GM18858 (cell line): ENCODE measurements at regions not wholly inside any gene's neighbourhood (a gene's known extent, or its start where the extent isn't known, plus 50 kb on each side); places are given as distances from the start of the nearest gene placed in this dataset.

Experiments used
- ATAC-seq: cut with Tn5 transposase; IDR thresholded peaks from one replicate; pipeline ENCODE4 v1.9.1; 2021; ENCODE audit not compliant: unreplicated experiment

GRCh38 chr4:167642250-167642649 lies 408.0 kb upstream of the SPOCK3 start:
- no peak for ATAC-seq

DNA sequence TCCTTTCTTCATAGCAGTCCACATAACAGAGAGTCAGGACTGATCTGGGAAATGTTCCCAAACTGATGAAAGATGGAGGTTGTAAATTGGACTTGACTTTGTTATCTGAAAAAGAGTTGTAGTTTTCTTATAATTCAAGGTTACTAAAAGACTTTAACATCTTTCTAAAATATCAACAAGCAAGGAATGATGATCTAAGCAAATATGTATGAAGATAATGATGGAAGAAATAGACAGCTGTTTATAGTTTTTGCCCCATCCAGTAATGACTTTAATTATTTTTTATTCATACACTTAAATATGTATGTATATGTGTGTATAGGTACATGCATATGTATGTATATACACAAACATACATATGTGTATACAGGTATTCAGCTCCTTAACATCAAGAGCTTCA lies 411.1 kb upstream of the SPOCK3 start:
- ATAC-seq: no peak

DNA sequence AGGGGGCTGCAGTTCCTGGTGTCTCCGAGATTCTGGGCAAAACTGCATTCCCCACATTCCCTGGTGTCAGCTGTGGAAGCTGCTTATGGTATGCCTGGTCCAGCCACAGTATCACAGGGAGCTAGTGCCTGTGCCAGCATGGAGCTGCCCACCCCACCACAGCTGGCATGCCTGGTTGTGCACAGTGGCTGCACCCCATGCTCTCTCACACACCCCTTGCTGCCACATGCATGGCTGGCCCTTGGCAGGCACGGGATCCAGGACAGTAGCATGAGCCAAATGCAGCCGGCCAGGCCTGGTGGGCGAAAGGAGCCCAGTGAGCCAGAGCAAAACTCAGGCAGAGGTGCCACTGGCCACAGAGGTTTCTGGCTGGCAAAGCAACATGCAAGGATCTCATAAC lies 418.0 kb upstream of the SPOCK3 start:
- no peak for ATAC-seq

- ATAC-seq: no peak
Observed at GRCh38 chr4:167688660-167689142, 403.6 kb upstream of the ANXA10 start.

- no peak for ATAC-seq
Observed at GRCh38 chr4:167702391-167702790, 389.9 kb upstream of the ANXA10 start.

DNA sequence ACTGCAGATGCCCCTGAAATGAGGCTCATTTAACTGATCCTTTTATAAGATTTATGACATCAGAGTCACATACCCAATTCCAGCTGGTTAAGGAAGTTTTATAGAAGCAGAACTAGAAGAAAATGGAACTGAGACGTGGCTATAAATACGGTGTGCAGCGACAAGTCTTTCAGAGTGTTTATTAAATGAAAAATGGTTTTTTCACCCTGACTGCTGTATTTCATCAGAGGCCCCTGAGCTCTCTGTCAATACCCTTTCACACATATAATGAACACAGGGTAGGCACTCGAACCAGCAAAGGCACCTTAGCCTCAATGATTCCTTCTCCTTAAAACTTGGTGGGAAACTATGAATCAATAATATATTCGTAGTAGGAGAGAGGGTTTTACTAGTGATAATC lies 380.8 kb upstream of the ANXA10 start:
- no peak for ATAC-seq

DNA sequence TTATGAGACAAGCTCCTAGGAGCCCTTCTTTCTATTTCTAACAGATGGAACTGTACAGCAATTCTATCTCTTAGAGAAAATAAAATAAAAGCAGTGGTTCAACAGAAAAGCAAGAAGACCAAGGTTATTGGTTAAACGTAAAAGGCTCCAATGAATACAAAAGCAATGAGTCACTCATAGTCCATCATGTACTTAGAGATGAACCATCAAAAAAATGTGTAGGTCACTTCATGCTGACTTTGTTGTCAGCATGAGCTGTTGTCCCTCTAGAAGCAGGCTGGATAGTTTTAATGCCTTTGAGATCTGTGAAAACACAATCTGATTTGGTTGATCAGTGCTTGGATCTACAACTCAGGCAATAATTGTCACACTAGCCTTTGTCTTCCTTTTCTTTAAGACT lies 378.6 kb upstream of the ANXA10 start:
- ATAC-seq: no peak

GRCh38 chr4:167715176-167715575 lies 377.2 kb upstream of the ANXA10 start:
- ATAC-seq: no peak

DNA sequence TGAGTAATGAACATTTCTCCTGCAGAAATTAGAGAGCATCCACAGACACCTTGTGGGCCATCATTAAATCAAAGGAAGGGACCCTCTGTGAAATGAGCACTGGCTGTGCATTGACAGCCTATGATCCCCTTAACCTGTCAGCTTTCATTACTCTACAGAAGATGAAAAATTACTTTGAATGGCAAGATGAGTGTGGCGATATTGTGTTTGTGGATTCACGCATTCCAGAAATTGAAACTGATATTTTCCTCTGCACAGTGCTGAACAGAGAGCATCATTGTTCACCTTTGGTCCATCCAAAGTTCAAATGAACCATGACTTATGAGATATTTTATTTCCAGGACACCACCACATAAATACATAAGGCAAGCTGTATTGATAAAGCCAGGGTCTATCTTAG lies 374.8 kb upstream of the ANXA10 start:
- ATAC-seq: no peak

DNA sequence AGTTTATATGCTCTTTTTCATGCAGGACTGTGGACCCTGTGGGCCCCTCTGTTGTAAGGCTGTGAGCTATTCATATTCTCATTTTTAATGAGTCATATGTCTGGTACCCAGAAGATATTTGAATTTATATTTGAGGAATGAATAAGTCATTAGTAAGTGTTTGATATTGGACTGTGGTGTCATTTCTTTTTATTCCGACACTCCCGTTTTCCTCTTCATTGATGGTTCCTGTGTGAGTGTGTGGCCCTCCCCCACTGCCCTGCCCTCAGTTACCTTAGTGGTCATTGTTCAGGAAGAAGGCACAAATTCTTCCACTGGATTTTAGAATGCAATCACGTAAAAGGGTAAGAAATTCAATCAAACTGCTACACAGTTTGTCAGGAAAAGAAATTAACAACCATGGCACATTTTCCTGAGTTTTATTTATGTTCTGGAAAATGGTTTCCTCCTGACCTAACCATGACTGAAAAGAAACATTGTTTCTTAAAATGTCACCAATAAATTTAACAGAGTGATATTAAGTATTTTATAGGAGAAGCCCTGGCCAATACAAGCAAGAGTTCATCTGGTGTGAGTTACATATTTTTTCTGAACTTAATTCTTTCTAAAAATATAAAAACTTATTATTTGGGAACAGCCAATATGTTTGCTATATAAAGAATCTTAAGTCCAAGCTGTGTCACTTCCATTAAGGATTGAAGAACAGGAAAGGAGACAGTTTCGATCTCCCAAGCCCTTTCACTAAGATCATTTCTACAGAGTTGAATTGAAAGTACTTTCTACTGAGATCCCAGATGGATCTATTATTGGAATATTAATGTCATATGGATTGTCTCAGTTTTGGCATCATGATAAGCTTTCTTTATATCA lies 370.5 kb upstream of the ANXA10 start:
- ATAC-seq: no peak

DNA sequence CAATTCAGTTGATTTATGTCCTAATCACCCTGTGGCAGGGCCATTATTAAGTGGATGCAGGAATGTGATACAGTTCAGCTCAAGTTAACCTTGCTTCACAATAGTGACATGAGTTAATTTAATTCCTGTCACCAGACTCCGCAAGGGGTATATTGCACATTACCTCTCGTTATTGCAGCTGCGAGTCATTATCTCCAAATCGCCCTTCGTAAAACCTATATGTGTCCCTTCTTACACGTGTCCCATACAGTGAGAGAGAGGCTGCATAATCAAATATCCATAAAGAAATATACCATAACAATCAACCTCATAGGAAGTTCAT lies 369.9 kb upstream of the ANXA10 start:
- no peak for ATAC-seq

DNA sequence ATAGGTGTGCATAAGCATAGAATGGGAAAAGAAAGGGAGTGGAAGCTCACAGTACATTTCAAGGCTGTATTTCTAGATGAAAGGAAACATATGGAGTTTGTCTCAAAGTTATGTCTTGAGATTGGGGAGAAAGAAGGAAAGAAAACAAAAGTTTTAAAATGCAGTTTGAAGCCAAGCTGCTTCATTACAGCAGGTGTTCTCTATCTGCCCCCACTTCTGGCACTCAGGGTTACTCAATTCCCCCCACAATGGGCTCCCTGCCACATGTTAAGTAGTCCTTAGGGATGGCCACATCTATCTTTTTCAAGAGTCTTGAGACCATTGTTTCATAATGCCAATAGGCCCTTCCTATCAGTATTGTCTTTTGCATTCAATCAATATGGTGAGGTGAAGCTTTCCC lies 367.4 kb upstream of the ANXA10 start:
- ATAC-seq: no peak

DNA sequence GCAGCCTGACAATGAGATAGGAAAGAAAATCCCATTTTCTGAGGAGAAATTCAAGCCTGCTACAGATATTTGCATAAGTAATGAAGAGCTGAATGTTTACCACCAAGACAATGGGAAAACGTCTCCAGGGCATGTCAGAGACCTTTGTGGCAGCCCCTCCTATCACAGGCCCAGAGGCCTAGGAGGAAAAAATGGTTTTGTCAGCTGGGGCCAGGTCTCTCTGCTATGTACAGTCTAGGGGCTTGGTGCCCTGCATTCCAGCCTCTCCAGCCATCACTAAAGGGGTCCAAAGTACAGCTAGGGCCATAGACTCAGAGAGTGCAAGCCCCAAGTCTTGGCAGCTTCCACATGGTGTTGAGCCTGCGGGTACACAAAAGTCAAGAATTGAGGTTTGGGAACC lies 361.6 kb upstream of the ANXA10 start:
- no peak for ATAC-seq

DNA sequence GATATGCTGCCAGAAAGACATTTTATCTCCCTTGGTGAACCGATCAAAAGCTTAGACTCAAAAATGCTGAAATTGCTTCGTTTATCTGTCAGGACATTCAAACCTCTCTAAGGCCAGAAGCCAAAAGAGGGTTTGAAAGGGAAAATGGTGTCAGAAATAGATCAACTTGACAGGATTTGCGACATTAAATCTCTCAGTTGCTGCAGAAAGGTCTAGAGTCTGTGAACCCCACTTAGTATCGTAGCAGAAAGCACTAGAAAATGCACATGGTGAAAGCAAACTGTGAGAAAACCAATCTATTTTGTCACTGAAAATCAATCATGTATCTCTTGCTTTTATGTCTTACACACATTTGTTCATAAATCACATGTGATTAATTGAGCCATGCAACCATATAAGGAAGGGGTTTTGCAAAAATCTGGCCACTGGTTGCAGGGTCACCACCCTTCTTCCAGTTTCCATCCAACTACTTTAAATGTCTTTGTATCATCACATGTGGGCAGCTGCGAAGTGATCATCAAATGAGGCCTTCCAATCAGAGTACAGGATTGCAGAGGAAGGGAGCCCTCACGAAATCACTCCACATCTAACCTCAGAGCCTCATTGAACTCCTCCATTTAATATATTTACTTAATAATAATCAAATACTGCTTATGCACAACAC lies 347.2 kb upstream of the ANXA10 start:
- ATAC-seq: no peak

- ATAC-seq: no peak
Observed at GRCh38 chr4:167767281-167767680, 325.1 kb upstream of the ANXA10 start.

DNA sequence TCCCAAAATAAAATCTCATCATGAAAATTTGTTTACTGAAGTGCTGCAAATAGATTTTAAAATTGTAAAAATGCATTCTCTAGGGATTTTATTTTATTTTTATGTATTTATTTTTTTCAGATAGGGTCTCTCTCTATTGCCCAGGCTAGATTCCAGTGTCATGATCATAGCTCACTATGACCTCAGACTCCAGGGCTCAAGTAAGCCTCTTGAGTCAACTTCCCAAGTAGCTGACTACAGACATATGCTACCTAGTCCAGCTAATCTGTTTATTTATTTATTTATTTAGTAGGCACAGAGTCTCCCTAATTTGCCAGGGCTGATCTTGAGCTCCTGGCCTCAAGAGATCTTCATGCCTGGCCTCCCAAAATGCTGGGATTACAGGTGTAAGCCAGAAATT lies 317.7 kb upstream of the ANXA10 start:
- ATAC-seq: no peak

DNA sequence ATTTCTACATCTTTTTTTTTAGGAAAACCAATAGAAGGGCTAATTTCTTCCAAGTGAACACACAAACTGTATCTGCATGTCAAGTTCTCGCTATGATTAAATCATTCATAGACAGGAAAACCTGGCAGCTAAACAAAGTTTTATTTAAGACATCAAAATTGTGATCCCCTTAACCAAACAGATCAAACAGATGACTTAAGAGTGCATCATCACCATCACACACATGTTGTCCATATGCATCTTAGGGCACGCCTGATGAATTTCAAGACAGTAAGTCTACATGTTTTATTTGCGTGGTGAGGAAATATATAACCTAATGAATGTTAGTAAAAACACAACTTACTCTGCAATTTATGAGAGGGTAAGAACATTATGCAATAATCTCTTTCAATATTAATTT lies 317.0 kb upstream of the ANXA10 start:
- no peak for ATAC-seq

DNA sequence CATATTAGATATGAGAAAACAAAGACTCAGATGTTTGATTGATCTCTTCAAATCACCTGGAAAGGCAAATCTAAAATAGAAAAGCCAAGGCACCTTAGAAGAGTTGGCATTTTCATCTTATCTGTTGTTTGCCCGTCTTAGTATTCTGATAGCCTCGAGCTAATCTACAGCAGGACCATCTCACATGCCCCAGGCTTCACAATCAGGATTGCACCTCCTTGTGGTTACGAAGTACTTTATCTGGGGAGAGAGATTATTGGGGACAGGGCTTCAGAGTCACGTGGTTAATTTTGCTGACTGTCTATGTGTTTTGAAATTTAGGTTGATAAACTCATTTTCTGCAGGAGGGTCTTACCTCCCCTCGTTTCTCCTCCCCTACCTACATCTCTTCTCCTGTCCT lies 313.1 kb upstream of the ANXA10 start:
- ATAC-seq: no peak

- no peak for ATAC-seq
Observed at GRCh38 chr4:167779864-167780263, 312.5 kb upstream of the ANXA10 start.

DNA sequence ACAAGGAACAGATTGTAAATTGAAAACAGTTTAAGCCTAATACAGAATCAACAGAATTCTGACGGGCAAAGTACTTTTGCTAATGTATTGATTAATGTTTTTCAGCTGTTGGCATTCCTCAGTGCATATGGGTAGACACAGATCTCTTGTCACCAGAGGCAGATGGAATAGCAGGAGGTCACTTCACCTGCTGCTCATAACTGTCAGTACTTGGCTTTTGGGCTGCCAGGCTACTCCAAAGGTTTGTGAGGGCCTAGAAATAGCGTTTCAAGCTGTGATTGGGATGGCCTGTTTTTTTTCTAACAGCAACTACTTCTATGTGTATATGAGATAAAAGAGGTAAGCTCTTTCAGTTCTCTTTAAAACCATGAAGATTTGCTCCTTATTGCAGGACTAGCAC lies 307.5 kb upstream of the ANXA10 start:
- no peak for ATAC-seq

GRCh38 chr4:167785523-167785922 lies 306.8 kb upstream of the ANXA10 start:
- no peak for ATAC-seq

GRCh38 chr4:167786504-167786903 lies 305.8 kb upstream of the ANXA10 start:
- no peak for ATAC-seq

GRCh38 chr4:167787231-167787630 lies 305.1 kb upstream of the ANXA10 start:
- no peak for ATAC-seq
